NB4 (cell line): ENCODE measurements at regions not wholly inside any gene's neighbourhood (a gene's known extent, or its start where the extent isn't known, plus 50 kb on each side); places are given as distances from the start of the nearest gene placed in this dataset.

Experiments used
- DNase-seq: peaks from one replicate; pipeline ENCODE4 v3.0.0; 2010; ENCODE audit warnings: low read depth
- H3K4me3 ChIP-seq: one replicate; pipeline ENCODE4 v1.5.1; 2011; ENCODE audit warnings: mild to moderate bottlenecking, low read depth, low read length, moderate library complexity
- CTCF ChIP-seq: IDR thresholded peaks from one replicate; pipeline ENCODE4 v1.5.1; 2012; ENCODE audit warnings: low read depth, low read length
- MAX ChIP-seq: IDR thresholded peaks from 2 replicates; pipeline ENCODE4 v1.6.1; 2011; ENCODE audit warnings: low read depth, low read length
- MYC ChIP-seq: IDR thresholded peaks from 2 replicates; pipeline ENCODE4 v1.6.1; 2011; ENCODE audit warnings: low read depth, low read length
- POLR2A ChIP-seq: IDR thresholded peaks from 2 replicates; pipeline ENCODE4 v1.6.1; 2011; ENCODE audit warnings: mild to moderate bottlenecking; ENCODE audit not compliant: insufficient read length; ENCODE audit errors: extremely low read depth

DNA sequence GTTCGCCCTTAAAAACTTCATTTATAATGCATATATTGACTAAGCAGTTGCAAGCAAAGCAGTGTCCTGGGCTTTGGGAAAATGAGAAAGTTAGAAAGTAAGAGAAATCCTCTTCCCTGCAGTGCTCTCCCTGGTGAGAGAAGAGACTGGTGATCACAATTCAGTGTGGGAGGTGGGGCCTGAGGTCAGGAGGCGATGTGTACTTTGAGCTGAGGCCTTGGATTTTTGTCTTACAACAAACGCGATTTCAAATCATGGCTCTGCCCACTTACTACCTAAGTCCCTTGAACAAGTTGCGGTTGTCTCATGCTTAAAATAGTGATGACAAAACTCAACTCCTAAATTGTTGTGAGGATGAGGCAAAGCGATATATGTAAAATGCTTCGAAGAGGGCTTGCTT, 316.3 kb upstream of the NECTIN3 start:
- H3K4me3 ChIP-seq, result no peak overlapping the region

GRCh38 chr3:110756705-110757104, 314.9 kb upstream of the NECTIN3 start:
- TF ChIP-seq MYC (no peak), POLR2A (no peak), CTCF (no peak), MAX (no peak)
- DNase-seq, result no peak
- H3K4me3 ChIP-seq, result no peak overlapping the region

More for the DNA sequence above, 316.3 kb upstream of the NECTIN3 start:
- TF ChIP-seq MYC (no peak), MAX (no peak), CTCF (no peak), POLR2A (no peak)
- DNase-seq, result no peak

DNA sequence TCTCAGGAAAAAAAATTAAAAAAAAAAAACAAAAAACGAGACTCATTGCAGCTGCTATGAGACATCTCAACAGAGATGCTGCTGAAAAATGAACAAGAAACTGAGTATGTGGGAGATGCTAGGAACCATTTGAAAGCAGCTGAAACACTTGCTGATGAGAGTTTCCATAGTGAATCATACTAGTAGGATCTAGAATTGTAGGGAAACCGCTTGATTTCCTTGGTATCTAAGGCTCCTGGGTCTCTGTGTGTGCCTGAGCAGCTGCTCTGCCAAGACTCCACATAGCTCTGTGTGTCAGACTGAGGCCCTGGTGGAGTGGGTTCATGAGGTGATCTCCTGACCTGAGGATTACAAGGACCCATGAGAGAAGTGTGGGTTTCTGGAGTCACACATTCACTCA, 313.4 kb upstream of the NECTIN3 start:
- TF ChIP-seq CTCF (no peak), MYC (no peak), MAX (no peak), POLR2A (no peak)
- DNase-seq, result no peak
- no peak overlapping the region for H3K4me3 ChIP-seq

DNA sequence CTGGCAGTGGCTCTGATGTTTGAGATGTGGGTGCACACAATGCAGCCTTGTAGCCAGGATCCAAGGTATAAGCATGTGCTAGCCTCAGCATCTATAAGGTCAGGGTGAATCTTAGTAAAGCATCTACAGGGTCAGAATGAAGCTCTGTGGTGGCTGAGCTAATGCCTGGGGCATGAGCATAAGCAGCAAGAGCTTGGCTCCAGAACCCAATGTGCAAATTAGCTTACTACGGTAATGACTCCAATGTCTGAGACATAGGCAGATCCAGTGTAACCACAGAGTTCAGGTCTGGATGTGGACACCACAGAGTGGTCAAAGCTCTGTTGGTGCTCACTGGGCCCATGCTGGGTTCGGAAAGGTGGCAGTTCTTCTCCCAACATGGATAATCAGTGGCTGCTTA, 304.5 kb upstream of the NECTIN3 start:
- H3K4me3 ChIP-seq, result no peak overlapping the region
- no peak for DNase-seq
- TF ChIP-seq POLR2A, result no peak
- TF ChIP-seq MYC, result no peak
- TF ChIP-seq CTCF, result no peak
- no peak for TF ChIP-seq MAX

DNA sequence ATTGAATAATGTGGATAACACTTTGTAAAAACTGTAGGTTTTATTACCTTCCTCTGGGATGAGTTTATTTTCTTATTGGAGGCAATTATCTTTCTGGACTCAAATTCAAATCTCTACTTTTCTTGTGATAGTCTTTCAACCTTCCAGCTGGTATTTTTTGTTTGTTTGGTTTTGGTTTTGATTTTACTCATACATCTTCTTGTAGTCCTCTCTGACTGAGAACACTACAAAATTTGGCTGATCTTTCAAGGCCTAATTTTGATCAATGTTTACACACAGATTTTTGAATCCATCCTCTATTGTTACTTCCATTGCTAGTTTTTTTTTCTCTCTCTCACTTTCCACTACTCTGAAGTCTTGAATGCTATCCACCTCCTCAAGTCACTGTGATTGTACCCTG, 303.8 kb upstream of the NECTIN3 start:
- TF ChIP-seq MAX (no peak), CTCF (no peak), POLR2A (no peak), MYC (no peak)
- no peak overlapping the region for H3K4me3 ChIP-seq
- no peak for DNase-seq

DNA sequence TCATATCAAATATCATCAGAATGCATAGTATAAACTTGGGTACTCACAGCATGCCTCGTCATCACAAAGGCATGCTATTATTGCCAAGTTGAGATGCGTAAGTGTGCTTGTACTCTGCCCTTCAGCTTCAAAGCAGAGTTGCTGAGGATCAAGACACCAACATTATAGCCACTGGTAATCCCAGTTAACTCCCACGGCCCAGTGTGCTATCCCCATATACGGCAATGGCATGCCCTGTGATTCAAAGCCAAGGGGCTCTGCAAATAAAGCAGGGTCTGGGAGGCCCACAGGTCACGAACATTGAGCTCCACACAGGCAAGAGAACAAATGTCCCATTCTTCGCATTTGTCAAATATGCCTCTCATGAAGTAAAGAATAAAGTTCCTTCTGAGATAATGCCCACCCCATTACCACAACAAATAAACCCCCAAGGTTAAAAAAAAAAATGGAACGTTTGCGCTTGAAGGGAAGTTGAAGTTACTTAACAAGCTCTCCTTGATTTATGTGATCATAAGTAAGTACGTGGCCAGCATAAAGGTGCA, 298.1 kb upstream of the NECTIN3 start:
- no peak for DNase-seq
- TF ChIP-seq MYC, result no peak
- TF ChIP-seq MAX, result no peak
- no peak for TF ChIP-seq POLR2A
- TF ChIP-seq CTCF, result no peak
- no peak overlapping the region for H3K4me3 ChIP-seq
